ENCODE measurements at regions not wholly inside any gene's neighbourhood (a gene's known extent, or its start where the extent isn't known, plus 50 kb on each side); places are given as distances from the start of the nearest gene placed in this dataset.
A peak's percentile ranks its signal among the peaks of the same experiment; 100 is the strongest.

- H3K27ac ChIP-seq (ENCODE audit: poor library complexity, severe bottlenecking) = no peak overlapping the region
- DNase-seq (ENCODE audit: low spot score) (no peak), ATAC-seq (ENCODE audit: low read depth) (no peak)
- H3K9me3 ChIP-seq (ENCODE audit: severe bottlenecking) = no peaks in the 10 kb centered on the region
- no peaks in the 10 kb centered on the region for H3K36me3 ChIP-seq (ENCODE audit: low read depth)
- H3K4me3 ChIP-seq (ENCODE audit: severe bottlenecking) = no peak overlapping the region
- no peaks in the 10 kb centered on the region for H3K27me3 ChIP-seq (ENCODE audit: insufficient read depth, poor library complexity, severe bottlenecking)
- TF ChIP-seq, protein P1, sequence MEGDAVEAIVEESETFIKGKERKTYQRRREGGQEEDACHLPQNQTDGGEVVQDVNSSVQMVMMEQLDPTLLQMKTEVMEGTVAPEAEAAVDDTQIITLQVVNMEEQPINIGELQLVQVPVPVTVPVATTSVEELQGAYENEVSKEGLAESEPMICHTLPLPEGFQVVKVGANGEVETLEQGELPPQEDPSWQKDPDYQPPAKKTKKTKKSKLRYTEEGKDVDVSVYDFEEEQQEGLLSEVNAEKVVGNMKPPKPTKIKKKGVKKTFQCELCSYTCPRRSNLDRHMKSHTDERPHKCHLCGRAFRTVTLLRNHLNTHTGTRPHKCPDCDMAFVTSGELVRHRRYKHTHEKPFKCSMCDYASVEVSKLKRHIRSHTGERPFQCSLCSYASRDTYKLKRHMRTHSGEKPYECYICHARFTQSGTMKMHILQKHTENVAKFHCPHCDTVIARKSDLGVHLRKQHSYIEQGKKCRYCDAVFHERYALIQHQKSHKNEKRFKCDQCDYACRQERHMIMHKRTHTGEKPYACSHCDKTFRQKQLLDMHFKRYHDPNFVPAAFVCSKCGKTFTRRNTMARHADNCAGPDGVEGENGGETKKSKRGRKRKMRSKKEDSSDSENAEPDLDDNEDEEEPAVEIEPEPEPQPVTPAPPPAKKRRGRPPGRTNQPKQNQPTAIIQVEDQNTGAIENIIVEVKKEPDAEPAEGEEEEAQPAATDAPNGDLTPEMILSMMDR (IDR thresholded peaks at IDR 0.05; ENCODE audit: poor library complexity, severe bottlenecking) = no peak
- no peaks in the 10 kb centered on the region for H3K4me1 ChIP-seq (ENCODE audit: insufficient read depth, poor library complexity, severe bottlenecking)
These were observed 440.5 kb downstream of the NUP35 start for GRCh38 chr2:183564726-183565125.

DNA sequence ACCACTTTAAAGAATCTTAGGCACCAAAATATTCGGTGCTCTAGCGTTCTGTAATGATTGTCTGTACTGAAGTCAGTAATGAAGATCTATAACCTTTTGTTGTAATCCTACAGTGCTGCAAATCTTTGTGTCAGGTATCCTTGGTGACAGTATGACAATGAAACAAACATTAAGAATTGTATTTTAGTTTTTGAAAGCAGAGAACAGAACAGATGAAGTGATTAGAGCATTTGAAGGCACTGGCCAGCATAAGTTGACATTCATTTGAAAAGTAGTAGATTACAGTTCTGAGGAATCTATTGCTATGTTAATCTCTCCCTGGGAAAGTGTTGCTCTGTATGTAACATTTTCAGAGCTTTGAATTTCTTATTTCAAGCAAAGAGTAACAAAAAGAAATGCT lies 451.2 kb downstream of the NUP35 start:
- no peaks in the 10 kb centered on the region for H3K36me3 ChIP-seq (ENCODE audit: low read depth)
- H3K27me3 ChIP-seq (ENCODE audit: insufficient read depth, poor library complexity, severe bottlenecking) = no peaks in the 10 kb centered on the region
- no peak for ATAC-seq (ENCODE audit: low read depth)
- H3K9me3 ChIP-seq (ENCODE audit: severe bottlenecking) = no peaks in the 10 kb centered on the region
- no peak for DNase-seq (ENCODE audit: low spot score)
- no peak overlapping the region for H3K27ac ChIP-seq (ENCODE audit: poor library complexity, severe bottlenecking)
- no peaks in the 10 kb centered on the region for H3K4me1 ChIP-seq (ENCODE audit: insufficient read depth, poor library complexity, severe bottlenecking)
- TF ChIP-seq, protein P1 (IDR thresholded peaks at IDR 0.05; ENCODE audit: poor library complexity, severe bottlenecking) = no peak
- H3K4me3 ChIP-seq (ENCODE audit: severe bottlenecking) = no peak overlapping the region

DNA sequence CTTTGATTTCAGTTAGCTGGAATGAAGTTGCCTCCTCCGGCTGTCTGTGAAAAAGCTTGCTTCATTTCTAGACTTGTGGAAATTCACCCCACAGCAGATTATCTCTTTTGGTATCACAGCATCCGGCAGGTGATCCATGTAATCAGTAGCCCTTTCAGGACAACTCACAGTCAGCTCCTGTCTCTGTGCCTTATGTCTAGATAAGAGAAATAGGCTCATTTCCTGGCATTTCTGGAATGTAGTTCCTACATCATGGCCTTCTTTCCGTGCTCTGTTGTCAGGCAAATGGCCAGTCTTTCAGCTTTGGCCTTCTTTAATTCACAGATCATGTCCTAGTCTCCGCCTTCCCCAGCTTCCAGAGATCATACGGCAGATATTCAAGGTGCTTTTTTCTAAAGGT lies 455.4 kb downstream of the NUP35 start:
- H3K36me3 ChIP-seq (ENCODE audit: low read depth) = no peaks in the 10 kb centered on the region
- H3K4me1 ChIP-seq (ENCODE audit: insufficient read depth, poor library complexity, severe bottlenecking) = no peaks in the 10 kb centered on the region
- H3K9me3 ChIP-seq (ENCODE audit: severe bottlenecking) = no peaks in the 10 kb centered on the region
- no peak for ATAC-seq (ENCODE audit: low read depth)
- H3K27me3 ChIP-seq (ENCODE audit: insufficient read depth, poor library complexity, severe bottlenecking) = no peaks in the 10 kb centered on the region
- H3K4me3 ChIP-seq (ENCODE audit: severe bottlenecking) = no peak overlapping the region
- no peak overlapping the region for H3K27ac ChIP-seq (ENCODE audit: poor library complexity, severe bottlenecking)
- no peak for DNase-seq (ENCODE audit: low spot score)
- TF ChIP-seq, protein P1 (IDR thresholded peaks at IDR 0.05; ENCODE audit: poor library complexity, severe bottlenecking) = no peak

DNA sequence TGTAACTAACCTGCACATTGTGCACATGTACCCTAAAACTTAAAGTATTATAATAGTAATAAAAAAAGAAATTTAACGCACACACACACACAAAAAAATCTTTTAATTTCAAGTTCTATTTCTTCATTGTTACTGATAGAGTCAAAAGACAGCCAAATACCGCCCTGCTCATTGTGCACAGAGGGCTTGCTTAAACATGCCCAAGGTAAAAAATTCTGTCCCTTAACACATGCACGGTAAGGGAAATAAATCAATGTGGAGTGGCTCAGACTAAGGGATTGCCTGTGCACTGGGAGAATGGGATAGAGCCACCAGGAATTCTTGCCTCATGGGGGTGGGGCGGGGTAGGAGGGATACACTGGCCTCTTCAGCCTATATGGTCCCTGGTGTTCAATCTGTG lies 468.0 kb downstream of the NUP35 start:
- Histone ChIP-seq H3K27me3 (ENCODE audit: insufficient read depth, poor library complexity, severe bottlenecking) (no peaks in the 10 kb centered on the region), H3K4me1 (ENCODE audit: insufficient read depth, poor library complexity, severe bottlenecking) (no peaks in the 10 kb centered on the region), H3K27ac (ENCODE audit: poor library complexity, severe bottlenecking) (no peak overlapping the region), H3K36me3 (ENCODE audit: low read depth) (no peaks in the 10 kb centered on the region), H3K9me3 (ENCODE audit: severe bottlenecking) (no peaks in the 10 kb centered on the region), H3K4me3 (ENCODE audit: severe bottlenecking) (no peak overlapping the region)
- TF ChIP-seq, protein P1 (IDR thresholded peaks at IDR 0.05; ENCODE audit: poor library complexity, severe bottlenecking) = no peak
- no peak for DNase-seq (ENCODE audit: low spot score)
- ATAC-seq (ENCODE audit: low read depth) = peak; percentile 53; the same call in 2 of the 3 replicates

DNA sequence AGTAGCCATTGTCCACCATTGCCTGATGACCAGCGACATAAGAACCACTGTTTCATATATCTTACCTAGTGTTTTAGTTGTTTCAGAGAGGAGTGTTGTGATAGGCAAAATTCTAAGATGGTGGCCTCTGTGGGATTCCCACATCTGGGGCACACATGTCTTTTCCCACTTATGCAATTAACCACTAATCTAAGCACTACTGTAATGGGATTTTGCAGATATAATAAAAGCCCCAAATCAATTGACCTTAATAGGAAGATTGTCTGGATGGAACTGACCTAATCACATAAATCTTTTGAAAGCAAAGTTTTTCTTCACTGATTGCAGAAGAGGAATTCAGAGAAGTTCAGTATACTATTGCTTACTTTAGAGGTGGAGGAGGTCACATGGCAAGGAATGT lies 469.9 kb downstream of the NUP35 start:
- Histone ChIP-seq H3K9me3 (ENCODE audit: severe bottlenecking) (no peaks in the 10 kb centered on the region), H3K36me3 (ENCODE audit: low read depth) (no peaks in the 10 kb centered on the region), H3K4me1 (ENCODE audit: insufficient read depth, poor library complexity, severe bottlenecking) (no peaks in the 10 kb centered on the region), H3K27me3 (ENCODE audit: insufficient read depth, poor library complexity, severe bottlenecking) (no peaks in the 10 kb centered on the region), H3K4me3 (ENCODE audit: severe bottlenecking) (no peak overlapping the region), H3K27ac (ENCODE audit: poor library complexity, severe bottlenecking) (no peak overlapping the region)
- TF ChIP-seq, protein P1 (IDR thresholded peaks at IDR 0.05; ENCODE audit: poor library complexity, severe bottlenecking) = no peak
- DNase-seq (ENCODE audit: low spot score) = no peak
- ATAC-seq (ENCODE audit: low read depth) = no peak
